DND-41 (cell line): ENCODE measurements at regions not wholly inside any gene's neighbourhood (a gene's known extent, or its start where the extent isn't known, plus 50 kb on each side); places are given as distances from the start of the nearest gene placed in this dataset.

Experiments
- EZH2 ChIP-seq: IDR thresholded peaks from 3 replicates; pipeline ENCODE4 v1.6.1; 2012; ENCODE audit warnings: borderline replicate concordance, low read depth, mild to moderate bottlenecking, moderate library complexity, low read length, inconsistent platforms; ENCODE audit not compliant: severe bottlenecking
- TF ChIP-seq, protein P1 (sequence below): IDR thresholded peaks from 2 replicates; pipeline ENCODE4 v1.5.1; 2012; ENCODE audit warnings: borderline replicate concordance, low read length, moderate library complexity, mild to moderate bottlenecking; ENCODE audit not compliant: poor library complexity, severe bottlenecking; ENCODE audit errors: extremely low read depth

DNA sequence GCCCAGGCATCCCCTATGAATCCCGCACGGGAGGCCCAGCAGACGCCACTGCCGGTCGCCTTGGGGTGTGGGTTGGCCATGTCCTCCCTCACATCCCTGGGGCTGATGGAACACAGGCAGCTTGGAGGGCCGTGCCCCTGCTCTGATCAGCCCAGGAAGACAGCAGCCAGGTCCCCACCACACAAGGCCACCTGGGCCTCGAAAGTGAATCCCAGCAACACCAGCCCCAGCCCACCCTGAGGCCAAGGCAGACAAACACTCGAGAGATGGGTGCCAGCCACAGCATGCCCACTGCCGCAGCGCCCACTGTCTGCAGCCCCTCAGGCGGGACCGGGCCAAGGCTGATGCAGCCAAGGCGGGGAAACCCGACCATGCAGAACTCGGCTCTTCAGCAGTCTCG lies 85.5 kb downstream of the HMX1 start:
- TF ChIP-seq, protein P1, sequence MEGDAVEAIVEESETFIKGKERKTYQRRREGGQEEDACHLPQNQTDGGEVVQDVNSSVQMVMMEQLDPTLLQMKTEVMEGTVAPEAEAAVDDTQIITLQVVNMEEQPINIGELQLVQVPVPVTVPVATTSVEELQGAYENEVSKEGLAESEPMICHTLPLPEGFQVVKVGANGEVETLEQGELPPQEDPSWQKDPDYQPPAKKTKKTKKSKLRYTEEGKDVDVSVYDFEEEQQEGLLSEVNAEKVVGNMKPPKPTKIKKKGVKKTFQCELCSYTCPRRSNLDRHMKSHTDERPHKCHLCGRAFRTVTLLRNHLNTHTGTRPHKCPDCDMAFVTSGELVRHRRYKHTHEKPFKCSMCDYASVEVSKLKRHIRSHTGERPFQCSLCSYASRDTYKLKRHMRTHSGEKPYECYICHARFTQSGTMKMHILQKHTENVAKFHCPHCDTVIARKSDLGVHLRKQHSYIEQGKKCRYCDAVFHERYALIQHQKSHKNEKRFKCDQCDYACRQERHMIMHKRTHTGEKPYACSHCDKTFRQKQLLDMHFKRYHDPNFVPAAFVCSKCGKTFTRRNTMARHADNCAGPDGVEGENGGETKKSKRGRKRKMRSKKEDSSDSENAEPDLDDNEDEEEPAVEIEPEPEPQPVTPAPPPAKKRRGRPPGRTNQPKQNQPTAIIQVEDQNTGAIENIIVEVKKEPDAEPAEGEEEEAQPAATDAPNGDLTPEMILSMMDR, result no peak
- TF ChIP-seq EZH2, result no peak
